ENCODE measurements at regions not wholly inside any gene's neighbourhood (a gene's known extent, or its start where the extent isn't known, plus 50 kb on each side); places are given as distances from the start of the nearest gene placed in this dataset.

- Histone ChIP-seq H2AK5ac (ENCODE audit: low read length) (no peak overlapping the region), H4K8ac (ENCODE audit: low read depth, low read length) (no peak overlapping the region), H2AFZ (ENCODE audit: insufficient read depth, low read length, poor library complexity) (no peak overlapping the region), H4K91ac (ENCODE audit: low read depth, low read length) (no peak overlapping the region), H2BK5ac (ENCODE audit: low read depth, low read length, poor library complexity) (no peak overlapping the region), H3K23ac (ENCODE audit: low read length) (no peak overlapping the region), H3K4me2 (ENCODE audit: low read length) (no peak overlapping the region), H4K12ac (ENCODE audit: low read depth, low read length) (no peak overlapping the region), H2BK120ac (ENCODE audit: insufficient read depth, low read length, poor library complexity) (no peak overlapping the region), H3K9ac (ENCODE audit: low read length) (no peak overlapping the region), H3K79me2 (ENCODE audit: control insufficient read depth, insufficient read depth, low read length, poor library complexity) (no peaks in the 10 kb centered on the region), H2BK12ac (ENCODE audit: low read length) (no peak overlapping the region), H3K14ac (ENCODE audit: low read length) (no peak overlapping the region), H3K4me1 (ENCODE audit: control insufficient read depth in 1 of 2, insufficient read depth in 2 of 2, low read length in 2 of 2) (no peaks in the 10 kb centered on the region), H3K9me3 (ENCODE audit: insufficient read depth, low read depth, low read length) (peaks cover 3% of the 10 kb centered on the region), H3K4me3 (ENCODE audit: low read depth, low read length) (no peak overlapping the region), H3K36me3 (ENCODE audit: control insufficient read depth in 1 of 2, insufficient read depth in 2 of 2, low read length in 2 of 2) (no peaks in the 10 kb centered on the region), H3K27ac (ENCODE audit: low read depth, low read length) (no peak overlapping the region), H3K4ac (ENCODE audit: low read depth, low read length) (no peak overlapping the region), H3K79me1 (ENCODE audit: low read length) (no peaks in the 10 kb centered on the region), H3K18ac (ENCODE audit: low read length) (no peak overlapping the region), H3K27me3 (ENCODE audit: insufficient read depth, low read length) (no peaks in the 10 kb centered on the region)
- no CpG with 5 or more reads among the region's 5 CpGs for WGBS (ENCODE audit: extremely low coverage, insufficient coverage, insufficient read length)
- no peak for DNase-seq
Measured at GRCh38 chr3:23656199-23656598, 149.6 kb upstream of the UBE2E1 start.

- Histone ChIP-seq H3K27me3 (ENCODE audit: insufficient read depth, low read length) (no peaks in the 10 kb centered on the region), H4K12ac (ENCODE audit: low read depth, low read length) (no peak overlapping the region), H2BK120ac (ENCODE audit: insufficient read depth, low read length, poor library complexity) (no peak overlapping the region), H3K4me3 (ENCODE audit: low read depth, low read length) (no peak overlapping the region), H3K9ac (ENCODE audit: low read length) (no peak overlapping the region), H3K79me1 (ENCODE audit: low read length) (no peaks in the 10 kb centered on the region), H3K36me3 (ENCODE audit: control insufficient read depth in 1 of 2, insufficient read depth in 2 of 2, low read length in 2 of 2) (no peaks in the 10 kb centered on the region), H3K79me2 (ENCODE audit: control insufficient read depth, insufficient read depth, low read length, poor library complexity) (no peaks in the 10 kb centered on the region), H4K91ac (ENCODE audit: low read depth, low read length) (no peak overlapping the region), H3K4ac (ENCODE audit: low read depth, low read length) (no peak overlapping the region), H4K8ac (ENCODE audit: low read depth, low read length) (no peak overlapping the region), H2BK5ac (ENCODE audit: low read depth, low read length, poor library complexity) (no peak overlapping the region), H3K4me1 (ENCODE audit: control insufficient read depth in 1 of 2, insufficient read depth in 2 of 2, low read length in 2 of 2) (no peaks in the 10 kb centered on the region), H3K9me3 (ENCODE audit: insufficient read depth, low read depth, low read length) (peaks cover 3% of the 10 kb centered on the region), H3K14ac (ENCODE audit: low read length) (no peak overlapping the region), H3K27ac (ENCODE audit: low read depth, low read length) (no peak overlapping the region), H3K23ac (ENCODE audit: low read length) (no peak overlapping the region), H2AFZ (ENCODE audit: insufficient read depth, low read length, poor library complexity) (no peak overlapping the region), H2BK12ac (ENCODE audit: low read length) (no peak overlapping the region), H2AK5ac (ENCODE audit: low read length) (no peak overlapping the region), H3K18ac (ENCODE audit: low read length) (no peak overlapping the region), H3K4me2 (ENCODE audit: low read length) (no peak overlapping the region)
- WGBS (ENCODE audit: extremely low coverage, insufficient coverage, insufficient read length): no CpG with 5 or more reads among the region's 5 CpGs
- no peak for DNase-seq
Measured at GRCh38 chr3:23656821-23657220, 148.9 kb upstream of the UBE2E1 start.

DNA sequence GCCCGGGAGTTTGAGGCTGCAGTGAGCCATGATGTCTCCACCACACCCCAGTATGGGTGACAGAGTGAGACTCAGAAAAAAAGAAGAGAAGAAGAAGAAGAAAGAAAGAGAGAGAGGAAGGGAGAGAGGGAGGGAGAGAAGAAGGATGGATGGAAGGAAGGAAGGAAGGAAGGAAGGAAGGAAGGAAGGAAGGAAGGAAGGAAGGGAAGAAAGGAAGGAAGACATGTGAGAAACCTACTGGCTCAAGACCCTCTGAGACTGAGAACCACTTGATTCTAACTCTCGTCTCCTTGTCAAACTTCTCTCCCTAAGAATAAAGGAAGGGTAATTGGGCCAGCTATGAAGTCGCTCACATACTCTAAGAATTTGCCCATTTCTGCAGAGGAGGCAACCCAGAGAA is 148.1 kb upstream of the UBE2E1 start:
- no peak overlapping the region for H3K14ac ChIP-seq (ENCODE audit: low read length)
- no peak overlapping the region for H4K12ac ChIP-seq (ENCODE audit: low read depth, low read length)
- H3K36me3 ChIP-seq (ENCODE audit: control insufficient read depth in 1 of 2, insufficient read depth in 2 of 2, low read length in 2 of 2): no peaks in the 10 kb centered on the region
- no peaks in the 10 kb centered on the region for H3K79me2 ChIP-seq (ENCODE audit: control insufficient read depth, insufficient read depth, low read length, poor library complexity)
- no peak overlapping the region for H3K18ac ChIP-seq (ENCODE audit: low read length)
- no peak overlapping the region for H3K9ac ChIP-seq (ENCODE audit: low read length)
- no peaks in the 10 kb centered on the region for H3K4me1 ChIP-seq (ENCODE audit: control insufficient read depth in 1 of 2, insufficient read depth in 2 of 2, low read length in 2 of 2)
- no peak overlapping the region for H4K91ac ChIP-seq (ENCODE audit: low read depth, low read length)
- no peak overlapping the region for H2BK5ac ChIP-seq (ENCODE audit: low read depth, low read length, poor library complexity)
- peaks cover 3% of the 10 kb centered on the region for H3K9me3 ChIP-seq (ENCODE audit: insufficient read depth, low read depth, low read length)
- H2BK12ac ChIP-seq (ENCODE audit: low read length): no peak overlapping the region
- H3K4ac ChIP-seq (ENCODE audit: low read depth, low read length): no peak overlapping the region
- no peak overlapping the region for H2BK120ac ChIP-seq (ENCODE audit: insufficient read depth, low read length, poor library complexity)
- H3K79me1 ChIP-seq (ENCODE audit: low read length): no peaks in the 10 kb centered on the region
- no CpG with 5 or more reads among the region's 3 CpGs for WGBS (ENCODE audit: extremely low coverage, insufficient coverage, insufficient read length)
- no peak overlapping the region for H3K27ac ChIP-seq (ENCODE audit: low read depth, low read length)
- no peak overlapping the region for H2AK5ac ChIP-seq (ENCODE audit: low read length)
- no peak for DNase-seq
- H3K23ac ChIP-seq (ENCODE audit: low read length): no peak overlapping the region
- no peak overlapping the region for H2AFZ ChIP-seq (ENCODE audit: insufficient read depth, low read length, poor library complexity)
- H4K8ac ChIP-seq (ENCODE audit: low read depth, low read length): no peak overlapping the region
- H3K27me3 ChIP-seq (ENCODE audit: insufficient read depth, low read length): no peaks in the 10 kb centered on the region
- H3K4me3 ChIP-seq (ENCODE audit: low read depth, low read length): no peak overlapping the region
- H3K4me2 ChIP-seq (ENCODE audit: low read length): no peak overlapping the region

DNA sequence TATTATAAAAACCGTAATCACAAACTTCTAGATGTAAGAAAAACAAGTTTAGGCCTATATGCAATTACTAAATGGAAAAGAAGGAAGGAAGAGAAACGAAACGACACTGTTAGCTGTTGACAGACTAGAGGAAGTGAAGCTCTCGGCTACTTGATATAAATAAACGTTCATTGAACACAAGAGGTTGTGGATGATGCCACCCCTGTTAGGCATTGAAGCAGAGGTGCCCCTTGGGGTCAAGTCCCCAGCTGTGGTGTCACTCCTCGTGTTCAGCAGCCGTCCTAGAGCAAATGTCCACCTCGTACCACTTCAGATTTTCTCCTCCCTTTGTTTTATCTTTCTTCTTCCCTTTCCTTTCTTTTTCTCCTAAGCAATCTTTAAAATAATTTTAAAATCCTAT is 146.5 kb upstream of the UBE2E1 start:
- no CpG with 5 or more reads among the region's 8 CpGs for WGBS (ENCODE audit: extremely low coverage, insufficient coverage, insufficient read length)
- H4K91ac ChIP-seq (ENCODE audit: low read depth, low read length): no peak overlapping the region
- no peak overlapping the region for H3K18ac ChIP-seq (ENCODE audit: low read length)
- no peak overlapping the region for H3K23ac ChIP-seq (ENCODE audit: low read length)
- no peaks in the 10 kb centered on the region for H3K36me3 ChIP-seq (ENCODE audit: control insufficient read depth in 1 of 2, insufficient read depth in 2 of 2, low read length in 2 of 2)
- no peak overlapping the region for H3K4ac ChIP-seq (ENCODE audit: low read depth, low read length)
- H2AFZ ChIP-seq (ENCODE audit: insufficient read depth, low read length, poor library complexity): no peak overlapping the region
- H3K79me1 ChIP-seq (ENCODE audit: low read length): no peaks in the 10 kb centered on the region
- no peak overlapping the region for H3K4me2 ChIP-seq (ENCODE audit: low read length)
- H3K9ac ChIP-seq (ENCODE audit: low read length): no peak overlapping the region
- no peak overlapping the region for H3K4me3 ChIP-seq (ENCODE audit: low read depth, low read length)
- H2BK12ac ChIP-seq (ENCODE audit: low read length): no peak overlapping the region
- no peaks in the 10 kb centered on the region for H3K79me2 ChIP-seq (ENCODE audit: control insufficient read depth, insufficient read depth, low read length, poor library complexity)
- H2BK120ac ChIP-seq (ENCODE audit: insufficient read depth, low read length, poor library complexity): no peak overlapping the region
- no peak overlapping the region for H4K8ac ChIP-seq (ENCODE audit: low read depth, low read length)
- no peak overlapping the region for H4K12ac ChIP-seq (ENCODE audit: low read depth, low read length)
- H3K27ac ChIP-seq (ENCODE audit: low read depth, low read length): no peak overlapping the region
- peaks cover 3% of the 10 kb centered on the region for H3K9me3 ChIP-seq (ENCODE audit: insufficient read depth, low read depth, low read length)
- H2AK5ac ChIP-seq (ENCODE audit: low read length): no peak overlapping the region
- DNase-seq: no peak
- no peaks in the 10 kb centered on the region for H3K4me1 ChIP-seq (ENCODE audit: control insufficient read depth in 1 of 2, insufficient read depth in 2 of 2, low read length in 2 of 2)
- H3K14ac ChIP-seq (ENCODE audit: low read length): no peak overlapping the region
- no peak overlapping the region for H2BK5ac ChIP-seq (ENCODE audit: low read depth, low read length, poor library complexity)
- H3K27me3 ChIP-seq (ENCODE audit: insufficient read depth, low read length): no peaks in the 10 kb centered on the region

Measured in trophoblast cell (in vitro differentiated cells and primary cell).